ENCODE measurements at regions not wholly inside any gene's neighbourhood (a gene's known extent, or its start where the extent isn't known, plus 50 kb on each side); places are given as distances from the start of the nearest gene placed in this dataset.

GRCh38 chr16:54203851-54204505 lies 82.6 kb downstream of the IRX3 start:
- Histone ChIP-seq H3K36me3 (ENCODE audit: insufficient read depth, low read length) (no peaks in the 10 kb centered on the region), H3K4me3 (ENCODE audit: low read length, poor library complexity, severe bottlenecking) (no peak overlapping the region), H4K20me1 (ENCODE audit: insufficient read depth, low read length, poor library complexity, severe bottlenecking) (no peaks in the 10 kb centered on the region), H3K4me1 (ENCODE audit: insufficient read depth, low read length, poor library complexity, severe bottlenecking) (no peaks in the 10 kb centered on the region), H3K9ac (ENCODE audit: low read depth, low read length, poor library complexity, severe bottlenecking) (no peak overlapping the region), H3F3A (ENCODE audit: low read depth) (no peaks in the 10 kb centered on the region), H3K27me3 (ENCODE audit: insufficient read depth, low read length, poor library complexity, severe bottlenecking) (no peaks in the 10 kb centered on the region), H3K9me3 (ENCODE audit: insufficient read depth, low read depth, low read length) (no peaks in the 10 kb centered on the region), H2AFZ (ENCODE audit: low read length) (no peak overlapping the region), H3K9me2 (replicated peaks; ENCODE audit: low read depth, low read length) (no peaks in the 10 kb centered on the region), H3K4me2 (ENCODE audit: low read depth, low read length, poor library complexity, severe bottlenecking) (no peak overlapping the region), H3K79me2 (ENCODE audit: insufficient read depth, low read length) (no peaks in the 10 kb centered on the region)
- TF ChIP-seq, protein P1, sequence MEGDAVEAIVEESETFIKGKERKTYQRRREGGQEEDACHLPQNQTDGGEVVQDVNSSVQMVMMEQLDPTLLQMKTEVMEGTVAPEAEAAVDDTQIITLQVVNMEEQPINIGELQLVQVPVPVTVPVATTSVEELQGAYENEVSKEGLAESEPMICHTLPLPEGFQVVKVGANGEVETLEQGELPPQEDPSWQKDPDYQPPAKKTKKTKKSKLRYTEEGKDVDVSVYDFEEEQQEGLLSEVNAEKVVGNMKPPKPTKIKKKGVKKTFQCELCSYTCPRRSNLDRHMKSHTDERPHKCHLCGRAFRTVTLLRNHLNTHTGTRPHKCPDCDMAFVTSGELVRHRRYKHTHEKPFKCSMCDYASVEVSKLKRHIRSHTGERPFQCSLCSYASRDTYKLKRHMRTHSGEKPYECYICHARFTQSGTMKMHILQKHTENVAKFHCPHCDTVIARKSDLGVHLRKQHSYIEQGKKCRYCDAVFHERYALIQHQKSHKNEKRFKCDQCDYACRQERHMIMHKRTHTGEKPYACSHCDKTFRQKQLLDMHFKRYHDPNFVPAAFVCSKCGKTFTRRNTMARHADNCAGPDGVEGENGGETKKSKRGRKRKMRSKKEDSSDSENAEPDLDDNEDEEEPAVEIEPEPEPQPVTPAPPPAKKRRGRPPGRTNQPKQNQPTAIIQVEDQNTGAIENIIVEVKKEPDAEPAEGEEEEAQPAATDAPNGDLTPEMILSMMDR (conservative IDR thresholded peaks at IDR 0.05; ENCODE audit: low read length): no peak
- TF ChIP-seq EZH2phosphoT487 (IDR thresholded peaks at IDR 0.05; ENCODE audit: borderline replicate concordance): no peak

- TF ChIP-seq, protein P1 (conservative IDR thresholded peaks at IDR 0.05; ENCODE audit: low read length): no peak
- TF ChIP-seq EZH2phosphoT487 (IDR thresholded peaks at IDR 0.05; ENCODE audit: borderline replicate concordance): no peak
- H3F3A ChIP-seq (ENCODE audit: low read depth): no peaks in the 10 kb centered on the region
- H3K36me3 ChIP-seq (ENCODE audit: insufficient read depth, low read length): no peaks in the 10 kb centered on the region
- no peak overlapping the region for H3K4me2 ChIP-seq (ENCODE audit: low read depth, low read length, poor library complexity, severe bottlenecking)
- no peak overlapping the region for H3K9ac ChIP-seq (ENCODE audit: low read depth, low read length, poor library complexity, severe bottlenecking)
- H3K9me2 ChIP-seq (replicated peaks; ENCODE audit: low read depth, low read length): no peaks in the 10 kb centered on the region
- no peaks in the 10 kb centered on the region for H4K20me1 ChIP-seq (ENCODE audit: insufficient read depth, low read length, poor library complexity, severe bottlenecking)
- no peak overlapping the region for H3K4me3 ChIP-seq (ENCODE audit: low read length, poor library complexity, severe bottlenecking)
- no peak overlapping the region for H2AFZ ChIP-seq (ENCODE audit: low read length)
- no peaks in the 10 kb centered on the region for H3K79me2 ChIP-seq (ENCODE audit: insufficient read depth, low read length)
- H3K27me3 ChIP-seq (ENCODE audit: insufficient read depth, low read length, poor library complexity, severe bottlenecking): no peaks in the 10 kb centered on the region
- no peaks in the 10 kb centered on the region for H3K9me3 ChIP-seq (ENCODE audit: insufficient read depth, low read depth, low read length)
- no peaks in the 10 kb centered on the region for H3K4me1 ChIP-seq (ENCODE audit: insufficient read depth, low read length, poor library complexity, severe bottlenecking)
Measured at GRCh38 chr16:54203384-54203783, 83.2 kb downstream of the IRX3 start.
